PC-3 (cell line): ENCODE measurements at regions not wholly inside any gene's neighbourhood (a gene's known extent, or its start where the extent isn't known, plus 50 kb on each side); places are given as distances from the start of the nearest gene placed in this dataset.
A peak's percentile ranks its signal among the peaks of the same experiment; 100 is the strongest.

Experiments used
- CTCF ChIP-seq: fragments of 300-600 bp; sonication (generic); conservative IDR thresholded peaks from 2 replicates; pipeline ENCODE4 v1.5.1; 2017; ENCODE audit warnings: antibody characterized with exemption, low read depth, mild to moderate bottlenecking, low read length
- EZH2 ChIP-seq: fragments of 300-600 bp; sonication (generic); IDR thresholded peaks from one replicate; pipeline ENCODE4 v1.6.1; 2017; ENCODE audit warnings: antibody characterized with exemption, mild to moderate bottlenecking, low read length; ENCODE audit not compliant: unreplicated experiment

GRCh38 chrX:40471965-40472648 lies 108.7 kb upstream of the ATP6AP2 start:
- TF ChIP-seq CTCF, result peak; percentile 46; the same call in 1 of the 2 replicates
- TF ChIP-seq EZH2, result no peak
